Spleen (tissue), 11 donors: ENCODE measurements at regions not wholly inside any gene's neighbourhood (a gene's known extent, or its start where the extent isn't known, plus 50 kb on each side); places are given as distances from the start of the nearest gene placed in this dataset.

Experiments
- DNase-seq: peaks from one replicate; pipeline ENCODE4 v3.0.0-alpha.2; 2020
- H3K27ac ChIP-seq, 8 donors: fragments of 200-600 bp; sonication (generic) in 7 of 8; 1 replicate in 4 of 8; 2 replicates in 4 of 8; pipeline versions ENCODE4 v1.5.0 to v1.8.0; 2016 to 2021; ENCODE audit warnings: inconsistent platforms in 4 of 8, mild to moderate bottlenecking in 4 of 8, moderate library complexity in 1 of 8
- H3K27me3 ChIP-seq, 7 donors: fragments of 200-600 bp; sonication (generic) in 6 of 7; replicated peaks in 1 of 7; 1 replicate in 4 of 7; 2 replicates in 3 of 7; pipeline versions ENCODE4 v1.5.0 to v1.8.0; 2016 to 2021; ENCODE audit warnings: inconsistent platforms in 3 of 7, mild to moderate bottlenecking in 1 of 7
- H3K36me3 ChIP-seq, 6 donors: fragments of 200-600 bp; sonication (generic) in 5 of 6; 1 replicate in 4 of 6; 2 replicates in 2 of 6; pipeline versions ENCODE4 v1.5.0 to v1.8.0; 2016 to 2021; ENCODE audit warnings: inconsistent platforms in 2 of 6
- H3K4me1 ChIP-seq, 6 donors: fragments of 200-600 bp; sonication (generic) in 5 of 6; 1 replicate in 3 of 6; 2 replicates in 3 of 6; pipeline versions ENCODE4 v1.5.0 to v1.8.0; 2016 to 2021; ENCODE audit warnings: inconsistent platforms in 3 of 6
- H3K4me3 ChIP-seq, 8 donors: fragments of 200-600 bp; sonication (generic) in 7 of 8; 1 replicate in 4 of 8; 2 replicates in 4 of 8; pipeline versions ENCODE4 v1.5.0 to v1.8.0; 2016 to 2021; ENCODE audit warnings: inconsistent platforms in 4 of 8, mild to moderate bottlenecking in 4 of 8, moderate library complexity in 2 of 8
- H3K9me3 ChIP-seq, 8 donors: fragments of 200-600 bp; sonication (generic) in 7 of 8; 1 replicate in 4 of 8; 2 replicates in 4 of 8; pipeline versions ENCODE4 v1.5.0 to v1.8.0; 2016 to 2021; ENCODE audit warnings: inconsistent platforms in 4 of 8
- POLR2A ChIP-seq, 3 donors: fragments of 450-650 bp; IDR thresholded peaks; one replicate each; pipeline ENCODE4 v1.5.1; 2017; ENCODE audit warnings: antibody characterized with exemption in 3 of 3, mild to moderate bottlenecking in 1 of 3
- POLR2AphosphoS5 ChIP-seq, 3 donors: sonication (generic); formaldehyde crosslinking; IDR thresholded peaks; one replicate each; pipeline ENCODE4 v1.5.1; 2017; ENCODE audit warnings: antibody characterized with exemption in 3 of 3
- WGBS, 5 donors: extraction: QIAGEN DNeasy Blood & Tissue Kit in 3 of 5; methylation state at CpG; one replicate each; pipeline versions ENCODE4 v1.1.5 to v1.1.7; 2013 to 2018; 5-methylcytosine and 5-hydroxymethylcytosine counted together
- intact Hi-C: fragments of 100-400 bp; cut with DNase I; formaldehyde crosslinking; loops from one replicate; pipeline ENCODE4 v1.15.0; 2023; ENCODE audit warnings: low total_unique reads
- TF ChIP-seq, protein P1 (sequence below), 11 experiments: fragments of 200-600 bp in 7 of 11; fragments of 450-650 bp in 4 of 11; sonication (generic) in 4 of 11; IDR thresholded peaks in 8 of 11; conservative IDR thresholded peaks in 3 of 11; 1 replicate in 7 of 11; 2 replicates in 4 of 11; pipeline versions ENCODE4 v1.4.0 to v1.8.0; 2016 to 2021; ENCODE audit warnings: antibody characterized with exemption in 11 of 11, inconsistent platforms in 4 of 11, mild to moderate bottlenecking in 1 of 11
- donor health status: healthy with polysubstance abuse.
- donor health status: DM: no; HTN: no; CAD: no; lungs with moderate emphysema.
- donor health status: DM: no; HTN: no; CAD: no.
- donor health status: Bipolar disorder and iron deficiency.
- donor health status: healthy.
- donor health status: DM: no; HTN: no; CAD: no.
- donor health status: DM: yes; HTN: yes; CAD: no.

- Histone ChIP-seq H3K27me3 (no peaks in the 10 kb centered on the region), H3K4me1 (peaks cover 0 to 3% (median 0%) of the 10 kb centered on the region in 6 donors), H3K4me3 (no peak overlapping the region), H3K27ac (no peak overlapping the region), H3K9me3 (peaks cover 2 to 58% (median 44%) of the 10 kb centered on the region in 8 donors), H3K36me3 (no peaks in the 10 kb centered on the region)
- no peak for TF ChIP-seq POLR2AphosphoS5 (IDR thresholded peaks at IDR 0.05)
- TF ChIP-seq, protein P1, sequence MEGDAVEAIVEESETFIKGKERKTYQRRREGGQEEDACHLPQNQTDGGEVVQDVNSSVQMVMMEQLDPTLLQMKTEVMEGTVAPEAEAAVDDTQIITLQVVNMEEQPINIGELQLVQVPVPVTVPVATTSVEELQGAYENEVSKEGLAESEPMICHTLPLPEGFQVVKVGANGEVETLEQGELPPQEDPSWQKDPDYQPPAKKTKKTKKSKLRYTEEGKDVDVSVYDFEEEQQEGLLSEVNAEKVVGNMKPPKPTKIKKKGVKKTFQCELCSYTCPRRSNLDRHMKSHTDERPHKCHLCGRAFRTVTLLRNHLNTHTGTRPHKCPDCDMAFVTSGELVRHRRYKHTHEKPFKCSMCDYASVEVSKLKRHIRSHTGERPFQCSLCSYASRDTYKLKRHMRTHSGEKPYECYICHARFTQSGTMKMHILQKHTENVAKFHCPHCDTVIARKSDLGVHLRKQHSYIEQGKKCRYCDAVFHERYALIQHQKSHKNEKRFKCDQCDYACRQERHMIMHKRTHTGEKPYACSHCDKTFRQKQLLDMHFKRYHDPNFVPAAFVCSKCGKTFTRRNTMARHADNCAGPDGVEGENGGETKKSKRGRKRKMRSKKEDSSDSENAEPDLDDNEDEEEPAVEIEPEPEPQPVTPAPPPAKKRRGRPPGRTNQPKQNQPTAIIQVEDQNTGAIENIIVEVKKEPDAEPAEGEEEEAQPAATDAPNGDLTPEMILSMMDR (IDR thresholded peaks at IDR 0.05 in 8 of 11, conservative IDR thresholded peaks at IDR 0.05 in 3 of 11): no peak
- TF ChIP-seq POLR2A (IDR thresholded peaks at IDR 0.05): no peak
- DNase-seq: no peak
- intact Hi-C loops: no loop called here
These were observed 345.6 kb downstream of the MAFB start for GRCh38 chr20:40343390-40343789.

GRCh38 chr20:40341561-40341960, 347.5 kb downstream of the MAFB start:
- peaks cover 0 to 3% (median 0%) of the 10 kb centered on the region in 6 donors for H3K4me1 ChIP-seq
- intact Hi-C loops: no loop called here
- H3K4me3 ChIP-seq: no peak overlapping the region
- DNase-seq: no peak
- TF ChIP-seq, protein P1 (IDR thresholded peaks at IDR 0.05 in 8 of 11, conservative IDR thresholded peaks at IDR 0.05 in 3 of 11): no peak
- TF ChIP-seq POLR2A (IDR thresholded peaks at IDR 0.05) (no peak), POLR2AphosphoS5 (IDR thresholded peaks at IDR 0.05) (no peak)
- peaks cover 0 to 49% (median 40%) of the 10 kb centered on the region in 8 donors for H3K9me3 ChIP-seq
- no peak overlapping the region for H3K27ac ChIP-seq
- no peaks in the 10 kb centered on the region for H3K36me3 ChIP-seq
- H3K27me3 ChIP-seq: no peaks in the 10 kb centered on the region

DNA sequence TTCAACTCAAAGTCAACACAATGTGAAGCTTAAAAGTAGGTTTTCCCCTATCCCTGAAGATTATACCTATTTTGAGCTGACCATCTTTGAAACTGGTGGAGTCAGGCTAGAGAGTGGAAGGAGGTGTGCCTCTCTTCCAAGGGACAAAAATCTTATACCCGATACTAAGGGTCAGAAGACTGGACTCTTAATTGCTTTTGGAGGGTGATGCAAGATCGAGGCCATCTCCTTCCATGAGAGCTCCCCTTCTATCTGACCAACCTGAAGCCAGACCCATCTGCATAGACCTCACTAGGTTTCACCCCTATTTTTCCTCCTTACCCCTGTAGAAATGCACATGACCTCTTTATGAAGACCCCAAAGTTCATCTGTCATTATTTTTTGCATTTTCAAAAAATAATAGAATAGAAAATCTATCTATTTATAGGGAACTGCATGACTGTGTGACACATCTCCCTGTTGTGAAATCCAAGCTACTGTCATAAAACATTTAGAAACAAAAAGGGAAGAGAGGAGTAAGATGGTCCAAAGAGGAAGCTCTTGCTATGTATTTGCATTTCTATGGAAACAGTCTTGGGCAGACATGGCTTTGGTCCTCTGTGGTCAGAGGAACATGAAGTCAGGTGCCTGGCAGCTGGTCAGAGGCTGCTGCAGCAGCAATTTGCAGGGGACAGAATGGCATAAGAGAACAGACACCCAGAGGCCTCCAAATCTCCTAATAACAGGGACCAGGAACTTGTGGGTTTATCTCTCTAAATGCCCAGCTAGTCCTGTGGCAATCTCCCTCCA, 349.2 kb downstream of the MAFB start:
- Histone ChIP-seq H3K27ac (peak overlapping the region in 6 of 8 donors; percentile 25 to 75 (median 58)), H3K9me3 (peaks cover 0 to 33% (median 28%) of the 10 kb centered on the region in 8 donors), H3K4me1 (peaks cover 0 to 3% (median 0%) of the 10 kb centered on the region in 6 donors), H3K4me3 (no peak overlapping the region), H3K36me3 (no peaks in the 10 kb centered on the region), H3K27me3 (no peaks in the 10 kb centered on the region)
- WGBS, 5 donors: 58 to 80% (median 72%) methylated on average over 2 of the region's 2 CpGs
- TF ChIP-seq POLR2AphosphoS5 (IDR thresholded peaks at IDR 0.05) (peak in 1 of 3 donors; percentile 44), POLR2A (IDR thresholded peaks at IDR 0.05) (no peak)
- intact Hi-C loops: no loop called here
- DNase-seq: peak; percentile 80

- Histone ChIP-seq H3K27me3 (no peaks in the 10 kb centered on the region), H3K4me3 (no peak overlapping the region), H3K27ac (no peak overlapping the region), H3K36me3 (no peaks in the 10 kb centered on the region), H3K4me1 (peaks cover 0 to 10% (median 4%) of the 10 kb centered on the region in 6 donors), H3K9me3 (peaks cover 0 to under 1% (median 0%) of the 10 kb centered on the region in 8 donors)
- intact Hi-C loops: no loop called here
- TF ChIP-seq POLR2A (IDR thresholded peaks at IDR 0.05) (no peak), POLR2AphosphoS5 (IDR thresholded peaks at IDR 0.05) (no peak)
- TF ChIP-seq, protein P1 (IDR thresholded peaks at IDR 0.05 in 8 of 11, conservative IDR thresholded peaks at IDR 0.05 in 3 of 11): no peak
- whole genome bisulfite sequencing, 5 donors: 89 to 100% (median 91%) methylated on average over 1 of the region's 1 CpG
- DNase-seq: no peak
These were observed 352.5 kb downstream of the MAFB start for GRCh38 chr20:40336533-40336932.
